ENCODE measurements at regions not wholly inside any gene's neighbourhood (a gene's known extent, or its start where the extent isn't known, plus 50 kb on each side); places are given as distances from the start of the nearest gene placed in this dataset.
"Not testable (repeated sequence)": the region's sequence is repeated elsewhere in the genome, so short reads cannot be mapped to it uniquely, and the experiment has no call there.

- DNase-seq = no peak
These were observed 335.3 kb downstream of the CNTNAP4 start for GRCh38 chr16:76612497-76612896.

- DNase-seq = no peak
These were observed 337.1 kb downstream of the CNTNAP4 start for GRCh38 chr16:76614269-76614668.

- no peak for DNase-seq
These were observed 345.7 kb downstream of the CNTNAP4 start for GRCh38 chr16:76622876-76623275.

GRCh38 chr16:76634847-76635697 lies 357.9 kb downstream of the CNTNAP4 start:
- DNase-seq = peak; percentile 17 to 24

- DNase-seq = no peak
These were observed 362.6 kb downstream of the CNTNAP4 start for GRCh38 chr16:76639685-76640289.

- DNase-seq = no peak
These were observed 373.4 kb downstream of the CNTNAP4 start for GRCh38 chr16:76650582-76650981.

- DNase-seq = no peak
These were observed 376.3 kb downstream of the CNTNAP4 start for GRCh38 chr16:76653390-76654026.

GRCh38 chr16:76654088-76654820 lies 377.1 kb downstream of the CNTNAP4 start:
- DNase-seq = no peak

GRCh38 chr16:76656994-76657393 lies 379.8 kb downstream of the CNTNAP4 start:
- no peak for DNase-seq

- DNase-seq = no peak
These were observed 384.6 kb downstream of the CNTNAP4 start for GRCh38 chr16:76661691-76662235.

- no peak for DNase-seq
These were observed 388.5 kb downstream of the CNTNAP4 start for GRCh38 chr16:76665571-76666275.

- no peak for DNase-seq
These were observed 391.1 kb downstream of the CNTNAP4 start for GRCh38 chr16:76668207-76668725.

- no peak for DNase-seq
These were observed 392.1 kb downstream of the CNTNAP4 start for GRCh38 chr16:76669288-76669687.

GRCh38 chr16:76670125-76670857 lies 393.1 kb downstream of the CNTNAP4 start:
- DNase-seq = no peak

GRCh38 chr16:76676356-76676755 lies 399.2 kb downstream of the CNTNAP4 start:
- DNase-seq = no peak

- DNase-seq = no peak
These were observed 404.1 kb downstream of the CNTNAP4 start for GRCh38 chr16:76681296-76681695.

GRCh38 chr16:76683051-76683450 lies 405.9 kb downstream of the CNTNAP4 start:
- no peak for DNase-seq

GRCh38 chr16:76696876-76697275 lies 419.7 kb downstream of the CNTNAP4 start:
- DNase-seq = no peak

- DNase-seq = no peak
These were observed 428.7 kb downstream of the CNTNAP4 start for GRCh38 chr16:76705892-76706291.

GRCh38 chr16:76713191-76713590 lies 436.0 kb downstream of the CNTNAP4 start:
- DNase-seq = no peak

- DNase-seq = not testable (repeated sequence)
These were observed 439.1 kb downstream of the CNTNAP4 start for GRCh38 chr16:76716251-76716650.
